Muscle layer of colon (tissue), 2 donors: ENCODE measurements at regions not wholly inside any gene's neighbourhood (a gene's known extent, or its start where the extent isn't known, plus 50 kb on each side); places are given as distances from the start of the nearest gene placed in this dataset.

Experiments used
- H3K27ac ChIP-seq: one replicate; pipeline ENCODE4 v1.7.0; 2013; ENCODE audit warnings: low read depth, mild to moderate bottlenecking, low read length, moderate library complexity
- H3K27me3 ChIP-seq, 2 donors: one replicate each; pipeline ENCODE4 v1.7.0; 2013; ENCODE audit warnings: low read length in 2 of 2, mild to moderate bottlenecking in 2 of 2; ENCODE audit not compliant: insufficient read depth in 2 of 2, control insufficient read depth in 1 of 2
- H3K36me3 ChIP-seq: one replicate; pipeline ENCODE4 v1.7.0; 2013; ENCODE audit warnings: mild to moderate bottlenecking, low read length; ENCODE audit not compliant: insufficient read depth
- H3K4me1 ChIP-seq: one replicate; pipeline ENCODE4 v1.7.0; 2013; ENCODE audit warnings: mild to moderate bottlenecking, low read length; ENCODE audit not compliant: insufficient read depth
- H3K4me3 ChIP-seq, 2 donors: one replicate each; pipeline ENCODE4 v1.7.0; 2013; ENCODE audit warnings: low read length in 2 of 2, low read depth in 1 of 2, mild to moderate bottlenecking in 1 of 2, moderate library complexity in 1 of 2
- H3K9ac ChIP-seq: one replicate; pipeline ENCODE4 v1.7.0; 2013; ENCODE audit warnings: low read length
- H3K9me3 ChIP-seq: one replicate; pipeline ENCODE4 v1.7.0; 2013; ENCODE audit warnings: mild to moderate bottlenecking, low read length
- donor health status: abdominal sarcoma.
- donor health status: Adenocarcinoma of cecum.

GRCh38 chr7:10015687-10016086 is 958.0 kb upstream of the PHF14 start:
- Histone ChIP-seq H3K27me3 (no peaks in the 10 kb centered on the region), H3K27ac (no peak overlapping the region), H3K4me1 (no peaks in the 10 kb centered on the region), H3K36me3 (no peaks in the 10 kb centered on the region), H3K9ac (no peak overlapping the region), H3K4me3 (no peak overlapping the region), H3K9me3 (no peaks in the 10 kb centered on the region)

GRCh38 chr7:10022480-10022879 is 951.2 kb upstream of the PHF14 start:
- no peaks in the 10 kb centered on the region for H3K36me3 ChIP-seq
- H3K4me1 ChIP-seq = no peaks in the 10 kb centered on the region

DNA sequence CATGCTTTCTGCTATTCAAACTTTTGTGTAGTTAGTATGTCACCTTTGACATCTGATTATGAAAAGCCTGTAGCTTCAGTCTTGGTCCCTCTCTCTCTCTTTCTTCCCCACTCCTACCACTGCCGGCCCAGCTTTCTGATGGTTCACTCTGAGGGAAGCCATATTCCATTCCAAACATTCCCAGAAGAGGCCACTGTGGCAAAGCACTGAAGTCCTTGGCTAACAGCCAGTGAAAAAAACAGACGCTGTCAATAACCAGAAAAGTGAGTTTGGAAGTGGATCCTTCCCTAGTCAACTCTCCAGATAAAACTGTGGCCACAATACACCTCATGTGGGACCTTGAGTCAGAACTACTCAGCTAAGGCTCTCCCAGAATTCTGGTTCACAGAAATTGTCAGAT is 950.7 kb upstream of the PHF14 start:
- H3K9ac ChIP-seq = no peak overlapping the region
- H3K27me3 ChIP-seq = no peaks in the 10 kb centered on the region
- H3K9me3 ChIP-seq = no peaks in the 10 kb centered on the region
- H3K4me3 ChIP-seq = no peak overlapping the region
- no peak overlapping the region for H3K27ac ChIP-seq
- no peaks in the 10 kb centered on the region for H3K4me1 ChIP-seq
- no peaks in the 10 kb centered on the region for H3K36me3 ChIP-seq

More at GRCh38 chr7:10022480-10022879, 951.2 kb upstream of the PHF14 start:
- Histone ChIP-seq H3K4me3 (no peak overlapping the region), H3K27me3 (no peaks in the 10 kb centered on the region), H3K9ac (no peak overlapping the region), H3K9me3 (no peaks in the 10 kb centered on the region), H3K27ac (no peak overlapping the region)

DNA sequence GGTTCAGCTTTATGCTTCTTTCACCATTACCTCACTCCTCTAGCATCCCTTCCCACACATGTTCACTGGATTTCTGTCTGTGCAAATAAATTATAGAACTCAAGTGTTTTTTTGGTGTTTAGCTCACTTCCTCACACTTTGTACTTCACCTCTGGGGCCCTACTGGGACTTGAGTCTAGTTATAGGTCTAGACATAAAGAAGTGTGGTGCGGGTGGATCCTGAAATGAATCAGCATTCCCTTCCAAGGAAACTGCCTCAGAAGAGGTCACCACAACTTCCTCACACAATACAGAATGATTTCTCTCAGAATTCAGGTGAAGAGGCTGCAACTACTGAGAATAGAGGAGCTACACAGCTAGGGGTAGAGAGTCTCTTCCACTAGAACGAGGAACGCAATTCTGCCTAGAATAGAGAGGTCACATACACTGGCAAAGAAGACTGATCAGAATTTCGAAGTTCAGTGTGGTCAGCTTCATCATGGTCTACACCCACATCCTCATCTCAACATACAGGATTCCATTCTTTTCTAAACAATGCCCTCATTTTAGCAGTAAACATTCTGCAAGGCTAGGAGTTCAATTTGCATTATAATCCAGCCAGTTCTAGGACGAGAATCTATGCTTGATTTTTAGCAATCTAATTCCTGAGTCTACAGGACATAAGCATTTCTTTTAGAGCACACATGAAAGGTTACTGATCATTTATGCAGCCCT is 938.7 kb upstream of the PHF14 start:
- Histone ChIP-seq H3K27me3 (no peaks in the 10 kb centered on the region), H3K4me3 (no peak overlapping the region), H3K36me3 (no peaks in the 10 kb centered on the region), H3K9me3 (no peaks in the 10 kb centered on the region), H3K9ac (no peak overlapping the region), H3K4me1 (no peaks in the 10 kb centered on the region), H3K27ac (no peak overlapping the region)

- Histone ChIP-seq H3K9me3 (no peaks in the 10 kb centered on the region), H3K4me3 (no peak overlapping the region), H3K27ac (no peak overlapping the region), H3K36me3 (no peaks in the 10 kb centered on the region), H3K4me1 (no peaks in the 10 kb centered on the region), H3K27me3 (no peaks in the 10 kb centered on the region), H3K9ac (no peak overlapping the region)
Measured at GRCh38 chr7:10036693-10037092, 937.0 kb upstream of the PHF14 start.

DNA sequence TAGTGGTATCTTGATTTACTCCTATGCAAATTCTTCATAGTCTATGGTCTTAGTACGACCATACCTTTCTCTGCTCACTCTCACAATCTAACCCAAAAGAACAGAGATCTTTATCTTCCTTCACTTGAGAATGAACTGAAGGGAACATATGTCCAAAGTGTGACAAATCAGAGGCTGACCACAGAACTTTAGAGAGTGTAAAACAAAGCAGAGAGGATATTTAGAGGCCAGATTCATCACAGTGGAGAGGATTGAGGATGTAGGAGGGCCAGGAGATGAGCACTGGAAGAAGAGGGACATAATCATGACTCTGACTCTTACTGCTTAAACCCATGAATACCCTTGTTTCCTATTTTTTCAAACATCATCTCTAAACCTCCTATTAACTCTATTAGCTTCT is 935.3 kb upstream of the PHF14 start:
- Histone ChIP-seq H3K9me3 (no peaks in the 10 kb centered on the region), H3K4me3 (no peak overlapping the region), H3K9ac (no peak overlapping the region), H3K4me1 (no peaks in the 10 kb centered on the region), H3K27ac (no peak overlapping the region), H3K27me3 (no peaks in the 10 kb centered on the region), H3K36me3 (no peaks in the 10 kb centered on the region)

- H3K36me3 ChIP-seq = no peaks in the 10 kb centered on the region
- no peak overlapping the region for H3K27ac ChIP-seq
- H3K4me3 ChIP-seq = no peak overlapping the region
- no peaks in the 10 kb centered on the region for H3K27me3 ChIP-seq
- H3K9ac ChIP-seq = no peak overlapping the region
- H3K4me1 ChIP-seq = no peaks in the 10 kb centered on the region
- H3K9me3 ChIP-seq = no peaks in the 10 kb centered on the region
Measured at GRCh38 chr7:10040674-10041073, 933.0 kb upstream of the PHF14 start.

DNA sequence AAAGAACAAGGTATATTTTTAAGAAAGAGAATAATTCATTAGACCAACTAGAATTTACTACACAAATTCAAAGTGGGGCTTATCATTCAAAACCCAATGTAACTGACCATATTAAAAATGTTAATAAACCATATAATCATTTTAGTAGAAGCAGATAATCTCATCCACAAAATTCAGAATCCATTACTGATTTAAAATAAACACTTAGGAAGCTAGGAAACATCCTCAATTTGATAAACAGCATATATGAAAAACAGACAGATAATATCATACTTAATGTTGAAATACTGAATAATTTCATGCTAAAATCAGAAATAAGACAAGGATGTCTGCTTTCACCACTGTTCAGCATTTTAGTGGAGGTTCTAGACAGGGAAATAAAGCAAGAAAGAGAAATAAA is 902.8 kb upstream of the PHF14 start:
- H3K27ac ChIP-seq = no peak overlapping the region
- H3K36me3 ChIP-seq = no peaks in the 10 kb centered on the region
- H3K4me1 ChIP-seq = no peaks in the 10 kb centered on the region
- no peak overlapping the region for H3K4me3 ChIP-seq
- no peak overlapping the region for H3K9ac ChIP-seq
- no peaks in the 10 kb centered on the region for H3K9me3 ChIP-seq
- H3K27me3 ChIP-seq = no peaks in the 10 kb centered on the region

- H3K27me3 ChIP-seq = no peaks in the 10 kb centered on the region
- no peaks in the 10 kb centered on the region for H3K36me3 ChIP-seq
- no peak overlapping the region for H3K4me3 ChIP-seq
- no peaks in the 10 kb centered on the region for H3K4me1 ChIP-seq
- H3K9me3 ChIP-seq = no peaks in the 10 kb centered on the region
- no peak overlapping the region for H3K9ac ChIP-seq
- no peak overlapping the region for H3K27ac ChIP-seq
Measured at GRCh38 chr7:10075866-10076265, 897.8 kb upstream of the PHF14 start.

DNA sequence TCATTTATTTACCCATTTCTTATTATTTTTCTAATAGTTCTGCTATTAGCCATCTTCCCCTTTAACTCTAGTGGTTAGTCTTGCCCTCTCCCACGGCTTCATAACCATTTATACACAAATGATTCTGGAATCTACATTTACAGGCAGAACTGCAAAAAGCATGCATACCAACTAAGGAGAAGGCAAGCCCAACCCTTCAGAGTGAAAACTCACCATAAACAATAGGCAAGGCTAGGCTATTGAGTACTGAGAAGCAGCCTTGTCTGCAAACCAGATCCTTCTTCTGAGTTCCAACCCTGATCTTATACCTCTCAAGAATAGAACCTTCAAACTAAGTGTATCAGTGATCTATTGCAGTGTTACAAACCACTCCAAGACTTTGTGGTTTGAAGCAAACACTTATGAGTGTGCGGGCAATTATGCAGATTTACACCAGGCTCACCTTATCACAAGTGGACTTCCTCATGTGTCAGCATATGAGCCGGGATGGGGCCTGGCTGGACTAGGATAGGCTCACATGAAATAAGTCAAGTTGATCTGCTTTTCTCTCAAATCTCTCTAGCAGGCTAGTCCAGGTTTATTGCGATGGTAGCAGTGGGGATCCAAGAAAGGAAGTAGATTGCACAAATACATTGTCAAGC is 896.9 kb upstream of the PHF14 start:
- H3K9ac ChIP-seq = no peak overlapping the region
- H3K4me3 ChIP-seq = no peak overlapping the region
- H3K27ac ChIP-seq = no peak overlapping the region
- no peaks in the 10 kb centered on the region for H3K4me1 ChIP-seq
- H3K36me3 ChIP-seq = no peaks in the 10 kb centered on the region
- H3K9me3 ChIP-seq = no peaks in the 10 kb centered on the region
- no peaks in the 10 kb centered on the region for H3K27me3 ChIP-seq

DNA sequence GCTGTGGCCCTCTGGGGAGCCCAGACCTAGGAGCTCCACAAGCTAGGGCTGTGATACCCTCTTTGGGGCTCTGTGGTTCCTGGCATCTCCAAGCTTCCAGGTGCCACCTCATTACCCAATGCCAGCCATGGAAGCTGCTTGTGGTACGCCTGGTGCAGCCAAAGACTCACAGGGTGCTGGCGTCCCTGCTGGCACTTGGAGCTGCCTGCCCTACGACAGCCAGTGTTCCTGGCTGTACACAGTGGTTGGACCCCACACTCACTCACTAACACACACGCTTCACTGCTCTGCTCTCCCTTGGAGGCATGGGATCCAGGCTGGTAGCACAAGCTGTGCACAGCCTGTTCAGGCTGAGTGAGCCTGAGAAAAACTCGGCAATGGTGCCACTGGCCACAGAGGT is 894.1 kb upstream of the PHF14 start:
- Histone ChIP-seq H3K4me3 (no peak overlapping the region), H3K9ac (no peak overlapping the region), H3K4me1 (no peaks in the 10 kb centered on the region), H3K27ac (no peak overlapping the region), H3K9me3 (no peaks in the 10 kb centered on the region), H3K36me3 (no peaks in the 10 kb centered on the region), H3K27me3 (no peaks in the 10 kb centered on the region)

DNA sequence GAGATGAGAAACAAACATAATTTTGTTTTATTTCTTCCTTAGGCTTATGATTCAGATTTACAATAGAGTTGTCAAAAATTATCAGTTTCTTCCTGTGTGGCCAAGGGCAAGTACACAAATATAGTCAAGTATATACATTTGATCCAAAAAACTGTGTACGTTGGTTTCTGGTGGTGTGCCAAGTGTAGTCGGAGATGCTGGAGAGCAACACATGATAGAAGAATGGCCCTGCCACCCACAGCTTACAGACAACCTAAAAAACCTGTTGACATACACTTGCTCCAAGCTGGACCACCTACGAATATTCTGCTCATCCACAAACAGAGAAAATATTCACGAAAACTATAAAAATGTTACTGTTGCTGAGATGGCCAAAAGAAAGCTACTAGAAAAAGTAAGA is 890.8 kb upstream of the PHF14 start:
- no peak overlapping the region for H3K4me3 ChIP-seq
- H3K9me3 ChIP-seq = no peaks in the 10 kb centered on the region
- H3K4me1 ChIP-seq = no peaks in the 10 kb centered on the region
- H3K9ac ChIP-seq = no peak overlapping the region
- H3K27ac ChIP-seq = no peak overlapping the region
- H3K36me3 ChIP-seq = no peaks in the 10 kb centered on the region
- no peaks in the 10 kb centered on the region for H3K27me3 ChIP-seq
